GM08714 (cell line): ENCODE measurements at regions not wholly inside any gene's neighbourhood (a gene's known extent, or its start where the extent isn't known, plus 50 kb on each side); places are given as distances from the start of the nearest gene placed in this dataset.

Experiments used
- H3K4me3 ChIP-seq: fragments of 200-500 bp; sonication (Bioruptor generic); 2 replicates; pipeline ENCODE4 v1.5.1; 2014; ENCODE audit warnings: mild to moderate bottlenecking, low read length, inconsistent platforms
- ZNF274 ChIP-seq: IDR thresholded peaks from 2 replicates; pipeline ENCODE4 v1.6.1; 2012; ENCODE audit warnings: mild to moderate bottlenecking, low read depth, low read length

DNA sequence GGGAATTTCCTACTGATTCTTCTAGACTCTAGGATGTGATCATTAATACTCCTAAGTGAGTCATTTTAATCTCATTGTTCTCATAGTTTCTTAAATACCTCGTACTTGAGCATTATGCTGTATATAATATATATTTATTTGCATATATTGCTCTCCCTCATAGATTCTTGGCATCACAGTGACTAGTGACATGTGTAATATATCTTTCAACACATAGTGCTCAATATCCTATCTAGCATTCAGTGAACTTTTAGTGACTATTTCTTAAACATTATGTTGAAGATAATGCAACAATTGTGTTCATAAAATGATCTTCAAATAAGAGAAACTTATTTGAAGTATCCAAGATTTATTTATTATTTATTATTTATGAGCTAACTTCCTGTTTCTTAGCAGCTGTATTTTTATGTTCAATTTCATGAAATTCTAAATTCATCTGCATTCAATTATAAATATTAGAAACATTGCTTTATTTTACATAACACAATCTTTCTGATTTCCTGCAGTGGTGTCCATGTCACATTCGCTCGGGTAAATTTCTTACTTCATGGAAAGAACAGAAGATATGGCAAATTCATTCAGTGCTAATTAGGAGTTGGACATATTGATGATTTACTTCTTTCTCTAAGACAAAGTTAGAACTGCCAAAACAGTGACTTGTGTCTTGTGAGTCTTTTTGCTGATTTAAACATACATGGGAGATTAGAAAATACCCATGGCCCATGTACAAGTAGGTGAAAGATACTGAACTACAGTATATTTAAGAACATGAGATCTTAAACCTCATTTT, 1095.5 kb upstream of the IGFBP7 start:
- H3K4me3 ChIP-seq = no peak overlapping the region
- no peak for TF ChIP-seq ZNF274

DNA sequence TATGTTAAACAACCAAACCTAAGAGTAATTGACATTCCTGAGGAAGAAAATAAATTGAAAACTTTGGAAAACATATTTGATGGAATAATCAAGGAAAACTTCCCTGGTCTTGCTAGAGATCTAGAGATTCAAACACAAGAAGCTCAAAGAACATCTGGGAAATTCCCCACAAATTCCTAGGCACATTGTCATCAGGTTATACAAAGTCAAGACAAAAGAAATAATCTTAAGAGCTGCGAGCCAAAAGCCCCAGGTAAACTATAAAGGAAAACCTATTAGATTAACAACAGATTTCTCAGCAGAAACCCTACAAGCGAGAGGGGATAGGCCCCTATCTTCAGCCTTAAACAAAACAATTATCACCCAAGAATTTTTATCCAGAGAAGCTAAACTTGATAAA, 1082.0 kb upstream of the IGFBP7 start:
- TF ChIP-seq ZNF274 = no peak
- H3K4me3 ChIP-seq = no peak overlapping the region

DNA sequence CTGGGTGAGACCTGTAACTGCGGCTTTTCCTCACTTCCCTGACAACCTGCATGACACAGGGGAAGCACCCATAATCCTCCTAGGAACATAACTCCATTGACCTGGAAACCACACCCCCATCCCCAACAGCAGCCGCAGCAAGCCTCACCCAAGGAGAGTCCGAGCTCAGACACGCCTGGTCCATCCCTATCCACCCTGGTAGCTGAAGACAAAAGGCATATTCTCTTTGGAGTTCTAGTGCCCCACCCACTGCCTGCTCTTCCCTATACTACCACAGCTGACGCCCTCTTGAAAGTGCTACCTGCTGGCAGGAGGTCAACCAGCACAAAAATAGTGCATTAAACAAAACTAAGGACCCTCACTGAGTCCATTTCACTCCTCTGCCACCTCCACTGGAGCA, 1080.9 kb upstream of the IGFBP7 start:
- TF ChIP-seq ZNF274 = no peak
- H3K4me3 ChIP-seq = no peak overlapping the region

DNA sequence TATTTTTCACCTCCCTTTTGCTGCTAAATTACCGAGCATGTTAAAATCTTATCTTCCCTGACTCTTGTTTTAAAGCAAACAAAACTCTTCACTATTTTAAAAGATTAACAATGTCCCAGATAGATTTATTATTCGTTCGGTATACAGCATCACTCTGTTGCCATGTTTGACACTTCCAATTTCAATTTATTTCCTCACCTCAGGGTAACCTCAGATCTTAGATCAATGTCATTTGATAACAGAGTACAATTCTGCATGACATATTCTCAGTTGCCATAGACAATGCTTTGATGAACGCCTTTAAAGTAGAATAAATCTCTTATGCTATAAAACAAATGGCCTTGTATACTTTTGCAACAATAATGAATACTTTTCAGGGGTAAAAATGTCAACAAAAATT, 1078.1 kb upstream of the IGFBP7 start:
- no peak overlapping the region for H3K4me3 ChIP-seq
- TF ChIP-seq ZNF274 = no peak

DNA sequence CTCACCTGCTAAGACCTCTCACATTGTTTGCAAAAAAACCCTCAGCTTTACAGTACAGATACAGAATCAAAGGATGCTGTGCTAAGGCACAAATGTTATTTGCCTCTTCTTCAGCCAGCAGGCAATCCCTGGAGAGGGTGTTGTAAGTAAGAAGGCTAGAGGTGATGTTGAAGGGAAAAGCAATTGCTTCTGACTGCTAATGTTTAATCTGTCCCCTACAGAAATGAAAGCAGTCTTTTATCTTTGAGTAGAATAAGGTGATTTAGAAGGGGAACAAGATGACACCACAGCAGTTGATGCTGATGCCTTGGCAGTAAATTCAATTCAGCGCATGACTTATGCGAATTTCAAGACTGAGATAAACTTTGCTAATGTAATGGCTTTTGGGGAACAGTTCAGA, 1064.8 kb upstream of the IGFBP7 start:
- no peak for TF ChIP-seq ZNF274

DNA sequence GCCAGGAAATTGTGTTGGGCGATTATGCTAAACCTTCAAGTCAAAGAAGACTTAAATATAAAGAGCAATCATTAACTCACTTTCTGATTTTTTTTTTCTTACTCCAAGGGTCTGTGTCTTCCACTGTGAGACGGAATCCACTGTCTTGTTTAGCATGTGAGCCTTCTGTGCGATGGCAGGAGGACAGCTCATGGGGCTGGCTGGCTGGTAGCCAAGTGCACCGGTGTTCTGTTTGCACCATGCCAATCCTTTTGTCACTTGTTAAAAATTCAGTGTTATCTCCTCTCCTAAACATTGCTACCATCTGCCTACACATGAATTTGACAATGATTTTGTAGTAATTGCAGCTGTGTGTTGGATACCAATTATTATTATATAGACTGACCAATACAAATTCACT, 1056.3 kb upstream of the IGFBP7 start:
- no peak for TF ChIP-seq ZNF274
- H3K4me3 ChIP-seq = no peak overlapping the region

More for the DNA sequence above, 1064.8 kb upstream of the IGFBP7 start:
- no peak overlapping the region for H3K4me3 ChIP-seq

DNA sequence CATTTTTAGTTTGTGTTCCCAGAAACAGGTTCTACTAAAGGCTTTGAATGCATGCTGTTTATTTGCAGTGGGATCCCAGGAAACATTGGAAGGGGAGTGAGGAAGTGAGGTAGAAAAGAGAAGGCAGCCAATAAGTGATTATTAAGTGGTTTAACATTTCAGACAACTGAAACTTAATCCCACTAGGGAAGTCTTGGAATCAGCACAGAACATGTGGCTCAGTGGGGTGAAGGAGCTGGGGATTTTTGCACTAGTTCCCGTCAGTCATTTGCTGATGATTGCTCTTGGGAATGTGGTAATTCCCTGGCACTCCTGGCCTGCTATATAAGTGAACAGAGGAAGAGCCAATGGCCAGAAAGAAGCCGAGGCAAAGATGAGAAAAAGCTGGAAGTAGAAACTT, 1053.0 kb upstream of the IGFBP7 start:
- H3K4me3 ChIP-seq = no peak overlapping the region
- no peak for TF ChIP-seq ZNF274

DNA sequence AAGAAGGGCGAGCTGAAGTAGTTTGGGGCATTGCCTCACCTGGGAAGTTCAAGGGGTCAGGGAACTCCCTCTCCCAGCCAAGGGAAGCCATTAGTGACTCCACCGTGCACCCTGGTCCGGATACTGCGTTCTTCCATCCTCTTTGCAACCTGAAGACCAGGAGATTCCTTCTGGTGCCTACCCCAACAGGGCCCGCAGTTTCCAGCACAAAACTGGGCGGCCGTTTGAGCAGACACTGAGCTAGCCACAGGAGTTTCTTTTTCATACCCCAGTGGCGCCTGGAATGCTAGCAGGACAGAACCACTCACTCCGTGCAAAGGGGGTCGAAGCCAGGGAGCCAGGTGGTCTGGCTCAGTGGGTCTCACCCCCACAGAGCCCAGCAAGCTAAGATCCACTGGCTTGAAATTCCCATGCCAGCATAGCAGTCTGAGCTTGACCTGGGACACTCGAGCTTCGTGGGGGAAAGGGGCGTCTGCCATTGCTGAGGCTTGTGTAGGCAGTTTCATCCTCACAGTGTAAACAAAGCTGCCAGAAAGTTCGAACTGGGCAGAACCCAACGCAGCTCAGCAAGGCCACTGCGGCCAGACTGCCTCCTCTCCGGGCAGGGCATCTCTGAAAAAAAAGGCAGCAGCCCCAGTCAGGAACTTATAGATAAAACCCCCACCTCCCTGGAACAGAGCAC, 1039.4 kb upstream of the IGFBP7 start:
- no peak for TF ChIP-seq ZNF274
- H3K4me3 ChIP-seq = no peak overlapping the region

DNA sequence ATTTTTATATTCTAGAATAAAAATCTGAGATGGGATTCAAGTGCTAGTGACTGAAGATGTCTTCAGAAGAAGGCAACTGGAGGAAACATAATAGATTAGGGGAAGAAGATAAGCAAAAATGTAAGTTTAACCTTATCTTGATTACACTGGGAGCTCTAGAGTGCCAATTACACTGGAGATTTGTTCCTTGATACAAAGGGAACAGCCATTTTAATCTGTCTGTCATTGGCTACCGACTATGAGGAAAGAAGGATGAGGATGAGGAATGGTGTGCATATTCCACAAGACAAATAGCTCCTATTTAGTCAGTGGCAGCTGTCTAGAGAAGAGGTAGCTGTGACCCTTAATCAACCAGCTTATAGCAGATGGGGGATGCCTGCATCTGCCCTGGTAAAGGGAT, 1034.5 kb upstream of the IGFBP7 start:
- no peak for TF ChIP-seq ZNF274

DNA sequence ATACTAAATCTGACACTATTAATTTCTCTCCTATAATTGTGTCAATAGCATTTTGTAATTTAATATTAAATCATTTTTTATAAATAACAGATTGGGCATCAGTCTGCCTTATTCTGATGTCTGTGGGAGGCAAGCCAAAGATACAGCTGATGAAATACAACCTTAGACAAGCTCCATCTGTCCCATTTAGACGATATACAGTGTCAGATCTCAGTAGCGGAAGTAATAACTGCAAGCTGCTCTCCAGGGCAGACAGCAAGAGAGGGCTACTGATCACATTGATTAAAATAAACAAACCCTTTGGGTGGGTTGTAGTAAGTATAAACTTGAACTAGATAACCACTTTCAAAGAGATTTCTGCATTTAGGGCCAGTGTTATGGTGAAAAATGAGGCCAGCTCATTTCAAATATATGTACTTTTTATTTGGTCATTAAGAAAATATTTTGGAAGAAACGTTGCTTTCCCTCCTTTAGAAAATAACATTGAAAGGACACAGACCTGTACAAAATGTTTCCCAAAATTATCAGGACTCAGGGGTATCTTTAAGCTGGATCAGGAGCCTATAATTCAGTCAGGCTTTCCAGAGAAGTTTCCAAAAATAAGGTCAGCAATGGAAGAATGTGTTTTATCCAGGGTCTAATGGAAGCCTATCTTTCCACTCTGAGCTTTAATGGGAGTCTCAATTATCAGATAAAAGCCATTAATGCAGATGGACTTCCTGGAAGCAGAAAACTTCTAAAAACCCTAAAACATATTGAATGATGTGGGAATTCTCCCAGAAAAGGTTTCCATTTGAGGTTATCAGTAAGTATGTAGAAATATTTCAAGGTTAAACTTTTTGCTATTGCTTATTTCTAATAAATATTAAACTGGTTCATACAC, 1028.8 kb upstream of the IGFBP7 start:
- no peak for TF ChIP-seq ZNF274
- no peak overlapping the region for H3K4me3 ChIP-seq

More for the DNA sequence above, 1034.5 kb upstream of the IGFBP7 start:
- no peak overlapping the region for H3K4me3 ChIP-seq

DNA sequence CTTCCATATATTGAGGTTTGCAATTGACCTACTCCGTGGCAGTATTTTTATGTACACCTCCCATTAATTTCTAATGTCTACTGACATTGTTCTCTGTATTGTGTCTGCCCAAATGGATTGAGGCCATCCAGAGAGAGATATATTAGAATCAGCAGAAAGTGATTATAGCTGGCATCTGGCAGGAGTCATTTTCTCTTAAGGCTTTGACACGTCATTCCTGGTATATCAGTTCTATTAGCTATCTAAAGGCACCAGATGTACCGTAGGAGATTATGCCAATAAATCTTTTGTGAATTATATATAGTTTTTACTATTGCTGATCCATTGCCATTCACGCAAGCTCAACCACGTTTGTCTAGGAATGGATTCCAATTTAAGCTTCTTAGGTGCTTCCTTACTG, 1026.4 kb upstream of the IGFBP7 start:
- H3K4me3 ChIP-seq = no peak overlapping the region
- TF ChIP-seq ZNF274 = no peak

DNA sequence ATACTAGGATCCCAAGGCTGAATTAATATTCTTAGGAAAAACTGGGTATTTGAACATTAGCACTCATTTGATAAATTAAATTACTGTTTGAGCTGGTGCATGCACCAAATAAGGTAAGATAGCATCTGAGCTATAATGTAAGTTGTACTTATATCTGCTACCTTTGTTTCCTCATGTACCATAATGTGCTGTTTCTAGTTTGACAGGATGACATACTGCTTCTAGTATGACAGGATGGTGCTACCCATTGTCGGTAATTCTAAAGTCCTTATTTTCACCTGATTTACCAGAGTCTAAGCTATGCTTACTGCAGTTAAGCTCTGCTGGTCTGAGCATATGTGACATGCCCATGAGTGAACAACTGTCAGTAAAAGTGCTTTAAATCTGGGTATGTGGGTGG, 1017.5 kb upstream of the IGFBP7 start:
- no peak for TF ChIP-seq ZNF274
- H3K4me3 ChIP-seq = no peak overlapping the region

DNA sequence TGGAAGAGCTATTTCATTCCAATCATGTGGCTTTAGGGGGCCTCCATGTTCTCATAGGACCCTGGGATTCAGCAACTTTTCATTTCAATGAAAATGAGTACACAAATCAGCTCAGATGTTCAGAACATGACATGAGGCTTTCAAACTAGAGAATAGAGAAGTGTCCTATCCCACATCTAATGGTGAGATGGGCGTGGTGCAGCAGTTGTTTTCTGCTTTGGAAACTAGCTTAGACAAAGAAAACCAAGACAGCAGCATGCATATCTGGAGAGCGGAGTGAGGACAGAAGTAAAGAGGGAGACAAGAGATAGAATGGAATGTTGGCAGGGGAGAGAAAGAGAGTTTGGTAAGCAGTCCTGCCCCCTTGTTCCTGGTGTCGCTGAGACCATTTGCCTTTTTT, 1009.1 kb upstream of the IGFBP7 start:
- no peak for TF ChIP-seq ZNF274
- H3K4me3 ChIP-seq = no peak overlapping the region

DNA sequence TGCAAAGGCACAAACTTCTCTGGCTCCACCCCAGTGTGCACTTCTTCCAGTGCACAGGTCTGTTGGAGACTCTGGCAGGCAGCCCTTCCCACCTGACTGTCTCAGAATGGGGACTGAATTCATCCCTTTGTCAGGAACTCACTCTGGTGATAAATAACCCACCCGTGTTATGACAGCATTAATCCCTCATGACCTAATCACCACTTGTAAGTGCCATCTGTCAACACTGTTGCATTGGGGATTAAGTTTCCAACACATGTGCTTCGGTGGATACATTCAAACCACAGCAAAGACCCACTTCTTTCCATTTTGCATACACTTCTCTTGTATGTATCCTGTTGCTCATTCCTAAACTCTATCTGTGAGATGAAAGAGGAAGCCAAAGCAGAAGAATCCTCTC, 1002.9 kb upstream of the IGFBP7 start:
- no peak for TF ChIP-seq ZNF274
- no peak overlapping the region for H3K4me3 ChIP-seq
